H1 (cell line): ENCODE measurements at regions not wholly inside any gene's neighbourhood (a gene's known extent, or its start where the extent isn't known, plus 50 kb on each side); places are given as distances from the start of the nearest gene placed in this dataset.
A peak's percentile ranks its signal among the peaks of the same experiment; 100 is the strongest.

ENCODE experiments used
- CTCF ChIA-PET: fragments of 300-600 bp; sonication (Branson Sonifier 250); formaldehyde crosslinking; loops from one replicate; lab custom pipeline; 2021; ENCODE audit not compliant: partially characterized antibody; lab: Charles Lee
- POLR2A ChIA-PET: fragments of 300-600 bp; sonication (Branson Sonifier 250); formaldehyde crosslinking; loops from one replicate; lab custom pipeline; 2021; ENCODE audit warnings: inconsistent platforms; ENCODE audit not compliant: partially characterized antibody; lab: Charles Lee
- DNase-seq, 2 experiments: peaks; one replicate each; pipeline versions ENCODE4 v3.0.0 to v3.0.0-alpha.2; 2010 to 2022; ENCODE audit warnings: low spot score in 2 of 2, low read depth in 1 of 2, mixed read lengths in 1 of 2
- FAIRE-seq: peaks from 2 replicates; lab custom pipeline; 2011; peaks lifted over from hg19 to GRCh38; lab: Jason Lieb, UNC
- H2AFZ ChIP-seq: 2 replicates; pipeline ENCODE4 v1.8.1; 2012; ENCODE audit warnings: low read length, inconsistent platforms
- H2AK5ac ChIP-seq: 2 replicates; pipeline ENCODE4 v1.6.1; 2013; ENCODE audit warnings: low read depth, low read length
- H2BK120ac ChIP-seq: replicated peaks from 2 replicates; pipeline ENCODE3; 2013; ENCODE audit warnings: low read depth, low read length, inconsistent platforms
- H2BK12ac ChIP-seq: 2 replicates; pipeline ENCODE4 v1.6.1; 2013; ENCODE audit warnings: low read depth, low read length
- H2BK15ac ChIP-seq: 2 replicates; pipeline ENCODE4 v1.6.1; 2013; ENCODE audit warnings: low read length
- H2BK20ac ChIP-seq: 2 replicates; pipeline ENCODE4 v1.6.1; 2013; ENCODE audit warnings: low read length
- H2BK5ac ChIP-seq: 2 replicates; pipeline ENCODE4 v1.6.1; 2013; ENCODE audit warnings: low read depth, low read length
- H3K14ac ChIP-seq: 2 replicates; pipeline ENCODE4 v1.6.1; 2013; ENCODE audit warnings: inconsistent platforms; ENCODE audit not compliant: insufficient read length
- H3K18ac ChIP-seq: 2 replicates; pipeline ENCODE4 v1.6.1; 2013; ENCODE audit warnings: low read length; ENCODE audit errors: extremely low read depth
- H3K23ac ChIP-seq: 2 replicates; pipeline ENCODE4 v1.6.1; 2013; ENCODE audit warnings: inconsistent platforms; ENCODE audit not compliant: insufficient read length
- H3K23me2 ChIP-seq: 2 replicates; pipeline ENCODE4 v1.6.1; 2013; ENCODE audit warnings: low read depth, low read length
- H3K27ac ChIP-seq: 2 replicates; pipeline ENCODE4 v1.6.1; 2011; ENCODE audit warnings: low read depth, low read length, inconsistent platforms
- H3K27me3 ChIP-seq, 4 experiments: replicated peaks in 1 of 4; 1 replicate in 1 of 4; 2 replicates in 3 of 4; pipeline versions ENCODE4 v1.6.1 to v1.8.1; 2011 to 2013; ENCODE audit warnings: low read length in 3 of 4, mild to moderate bottlenecking in 3 of 4, inconsistent platforms in 2 of 4, mixed read lengths in 2 of 4, moderate library complexity in 1 of 4; ENCODE audit not compliant: control insufficient read depth in 3 of 4, insufficient read depth in 3 of 4; ENCODE audit errors: extremely low read depth in 1 of 4
- H3K36me3 ChIP-seq, 4 experiments: 2 replicates each; pipeline versions ENCODE4 v1.6.1 to v1.8.1; 2011 to 2013; ENCODE audit warnings: mild to moderate bottlenecking in 4 of 4, low read length in 3 of 4, moderate library complexity in 2 of 4, control low read depth in 1 of 4, inconsistent platforms in 1 of 4; ENCODE audit not compliant: insufficient read depth in 4 of 4, control insufficient read depth in 2 of 4
- H3K4ac ChIP-seq: replicated peaks from 2 replicates; pipeline ENCODE3; 2013; ENCODE audit warnings: low read length, low read depth, mixed read lengths, inconsistent platforms; ENCODE audit not compliant: insufficient read length
- H3K4me1 ChIP-seq, 4 experiments: replicated peaks in 1 of 4; 1 replicate in 1 of 4; 2 replicates in 3 of 4; pipeline versions ENCODE4 v1.6.1 to v1.8.1; 2011 to 2013; ENCODE audit warnings: low read length in 3 of 4, inconsistent platforms in 2 of 4, mixed read lengths in 1 of 4; ENCODE audit not compliant: insufficient read depth in 4 of 4, control insufficient read depth in 3 of 4
- H3K4me2 ChIP-seq, 2 experiments: 2 replicates each; pipeline versions ENCODE4 v1.6.1 to v1.8.1; 2011 to 2013; ENCODE audit warnings: low read depth in 2 of 2, low read length in 2 of 2, control low read depth in 1 of 2, inconsistent platforms in 1 of 2, mild to moderate bottlenecking in 1 of 2; ENCODE audit not compliant: insufficient read depth in 1 of 2
- H3K4me3 ChIP-seq, 4 experiments: fragments of 200-600, 300-600 bp in 1 of 4; sonication (generic), shearing (Covaris generic), sonication (Bioruptor Twin) in 1 of 4; 2 replicates each; pipeline versions ENCODE4 v1.5.1 to v1.8.1; 2011 to 2016; ENCODE audit warnings: low read length in 4 of 4, low read depth in 3 of 4, control low read depth in 2 of 4, inconsistent platforms in 2 of 4, mild to moderate bottlenecking in 2 of 4, mixed read lengths in 1 of 4, moderate library complexity in 1 of 4; ENCODE audit not compliant: insufficient read depth in 2 of 4; ENCODE audit errors: extremely low read depth in 1 of 4
- H3K56ac ChIP-seq: replicated peaks from 2 replicates; pipeline ENCODE3; 2013; ENCODE audit warnings: low read depth, mild to moderate bottlenecking, mixed read lengths, low read length, inconsistent platforms; ENCODE audit not compliant: insufficient read length
- H3K79me1 ChIP-seq: 2 replicates; pipeline ENCODE4 v1.6.1; 2013; ENCODE audit warnings: low read depth, low read length, control low read depth
- H3K79me2 ChIP-seq, 2 experiments: 2 replicates each; pipeline versions ENCODE4 v1.6.1 to v1.8.1; 2012 to 2013; ENCODE audit warnings: low read length in 2 of 2, mild to moderate bottlenecking in 2 of 2, inconsistent platforms in 1 of 2; ENCODE audit not compliant: insufficient read depth in 2 of 2, control insufficient read depth in 1 of 2
- H3K9ac ChIP-seq, 4 experiments: replicated peaks in 1 of 4; 1 replicate in 1 of 4; 2 replicates in 3 of 4; pipeline versions ENCODE4 v1.6.1 to v1.8.1; 2011 to 2013; ENCODE audit warnings: low read depth in 3 of 4, low read length in 3 of 4, control low read depth in 2 of 4, mild to moderate bottlenecking in 2 of 4, moderate library complexity in 2 of 4, inconsistent platforms in 1 of 4; ENCODE audit errors: extremely low read depth in 1 of 4
- H3K9me3 ChIP-seq, 2 experiments: 2 replicates each; pipeline versions ENCODE4 v1.6.1 to v1.8.1; 2012 to 2013; ENCODE audit warnings: mild to moderate bottlenecking in 2 of 2, moderate library complexity in 2 of 2, control low read depth in 1 of 2, inconsistent platforms in 1 of 2, low read depth in 1 of 2, low read length in 1 of 2, mixed read lengths in 1 of 2; ENCODE audit not compliant: insufficient read depth in 2 of 2
- H4K20me1 ChIP-seq, 2 experiments: replicated peaks in 1 of 2; 2 replicates each; pipeline versions ENCODE3 to v1.8.1; 2011 to 2013; ENCODE audit warnings: inconsistent platforms in 2 of 2, low read length in 2 of 2, mild to moderate bottlenecking in 1 of 2; ENCODE audit not compliant: insufficient read depth in 2 of 2, control insufficient read depth in 1 of 2
- H4K5ac ChIP-seq: 2 replicates; pipeline ENCODE4 v1.6.1; 2013; ENCODE audit warnings: low read length, low read depth, mixed read lengths, inconsistent platforms; ENCODE audit not compliant: insufficient read length
- H4K8ac ChIP-seq: 2 replicates; pipeline ENCODE4 v1.8.0; 2013; ENCODE audit warnings: mild to moderate bottlenecking, moderate library complexity, low read length, inconsistent platforms; ENCODE audit not compliant: insufficient read depth; ENCODE audit errors: extremely low read depth
- H4K91ac ChIP-seq: replicated peaks from 2 replicates; pipeline ENCODE3; 2013; ENCODE audit warnings: low read length, mixed read lengths, inconsistent platforms; ENCODE audit not compliant: insufficient read length
- CHD2 ChIP-seq: IDR thresholded peaks from 2 replicates; pipeline ENCODE4 v1.6.1; 2012; ENCODE audit warnings: low read length, improper control_type of control experiment
- RAD21 ChIP-seq, 2 experiments: IDR thresholded peaks in 1 of 2; conservative IDR thresholded peaks in 1 of 2; 2 replicates each; pipeline ENCODE4 v1.6.1; 2011; ENCODE audit warnings: low read depth in 2 of 2, low read length in 2 of 2, improper control_type of control experiment in 1 of 2, inconsistent platforms in 1 of 2, mild to moderate bottlenecking in 1 of 2, moderate library complexity in 1 of 2
- WGBS, 2 experiments: shearing (Covaris generic) in 1 of 2; methylation state at CpG; one replicate each; pipeline versions ENCODE4 v1.1.6 to v1.1.7; 2013 to 2015; ENCODE audit warnings: low lambda C conversion rate in 2 of 2, mixed read lengths in 2 of 2, inconsistent platforms in 1 of 2, low coverage in 1 of 2, missing lambda C conversion rate in 1 of 2; ENCODE audit not compliant: insufficient replicate concordance in 2 of 2, insufficient coverage in 1 of 2, insufficient read length in 1 of 2; ENCODE audit errors: extremely low coverage in 1 of 2, missing lambda C conversion rate in 1 of 2; 5-methylcytosine and 5-hydroxymethylcytosine counted together
- TF ChIP-seq, protein P1 (sequence below), 3 experiments: IDR thresholded peaks; 1 replicate in 2 of 3; 2 replicates in 1 of 3; pipeline versions ENCODE4 v1.5.1 to v1.6.1; 2011; ENCODE audit warnings: low read length in 3 of 3, mild to moderate bottlenecking in 3 of 3, inconsistent platforms in 2 of 3, low read depth in 1 of 3, moderate library complexity in 1 of 3; ENCODE audit not compliant: insufficient read depth in 1 of 3; ENCODE audit errors: control extremely low read depth in 1 of 3

GRCh38 chr10:63720072-63720537 is 198.9 kb downstream of the REEP3 start:
- no peak overlapping the region for H3K56ac ChIP-seq
- H3K9ac ChIP-seq = no peak overlapping the region
- no peak overlapping the region for H3K18ac ChIP-seq
- peaks cover 0 to 11% (median 3%) of the 10 kb centered on the region in 4 experiments; a peak in 3 of 7 replicates for H3K4me1 ChIP-seq
- H2BK12ac ChIP-seq = no peak overlapping the region
- no peak overlapping the region for H3K4ac ChIP-seq
- CTCF ChIA-PET = interaction anchor here (0.5 to 6.8 kb wide), 82 partner anchors 8 to 1352 kb away, joined by 3 to 68 read pairs (median 4); partner anchors contain the start of gene REEP3
- POLR2A ChIA-PET = interaction anchor here (0.8 to 5.0 kb wide), 4 partner anchors 90 to 540 kb away, joined by 3 to 34 read pairs (median 4); partner anchors contain the start of gene REEP3
- no peak overlapping the region for H2BK20ac ChIP-seq
- no peak overlapping the region for H3K23ac ChIP-seq
- H4K91ac ChIP-seq = no peak overlapping the region
- H4K5ac ChIP-seq = no peak overlapping the region
- no peak overlapping the region for H4K8ac ChIP-seq
- no peaks in the 10 kb centered on the region for H3K79me1 ChIP-seq
- no peak overlapping the region for H2BK5ac ChIP-seq
- H2BK15ac ChIP-seq = no peak overlapping the region
- no peak overlapping the region for H3K4me2 ChIP-seq
- H3K14ac ChIP-seq = no peak overlapping the region
- no peak overlapping the region for H2BK120ac ChIP-seq
- no peaks in the 10 kb centered on the region for H3K27me3 ChIP-seq
- DNase-seq = peak in 1 of 2 experiments; percentile 71
- H2AK5ac ChIP-seq = no peak overlapping the region
- no peak overlapping the region for H2AFZ ChIP-seq
- WGBS, 2 experiments = 28% methylated on average over 6 of the region's 6 CpGs; no CpG with 5 or more reads in 1 of the 2 experiments
- H3K79me2 ChIP-seq = no peaks in the 10 kb centered on the region
- peak; percentile 79 for FAIRE-seq
- no peaks in the 10 kb centered on the region for H3K23me2 ChIP-seq
- H3K9me3 ChIP-seq = no peaks in the 10 kb centered on the region
- no peaks in the 10 kb centered on the region for H3K36me3 ChIP-seq
- H3K27ac ChIP-seq = no peak overlapping the region
- H4K20me1 ChIP-seq = no peaks in the 10 kb centered on the region
- H3K4me3 ChIP-seq = no peak overlapping the region
- TF ChIP-seq CHD2 = no peak
- TF ChIP-seq RAD21 (IDR thresholded peaks at IDR 0.05 in 1 of 2, conservative IDR thresholded peaks at IDR 0.05 in 1 of 2; ENCODE audit: low read depth in 2 of 2, low read length in 2 of 2) = peak; percentile 92 to 95
- TF ChIP-seq, protein P1, sequence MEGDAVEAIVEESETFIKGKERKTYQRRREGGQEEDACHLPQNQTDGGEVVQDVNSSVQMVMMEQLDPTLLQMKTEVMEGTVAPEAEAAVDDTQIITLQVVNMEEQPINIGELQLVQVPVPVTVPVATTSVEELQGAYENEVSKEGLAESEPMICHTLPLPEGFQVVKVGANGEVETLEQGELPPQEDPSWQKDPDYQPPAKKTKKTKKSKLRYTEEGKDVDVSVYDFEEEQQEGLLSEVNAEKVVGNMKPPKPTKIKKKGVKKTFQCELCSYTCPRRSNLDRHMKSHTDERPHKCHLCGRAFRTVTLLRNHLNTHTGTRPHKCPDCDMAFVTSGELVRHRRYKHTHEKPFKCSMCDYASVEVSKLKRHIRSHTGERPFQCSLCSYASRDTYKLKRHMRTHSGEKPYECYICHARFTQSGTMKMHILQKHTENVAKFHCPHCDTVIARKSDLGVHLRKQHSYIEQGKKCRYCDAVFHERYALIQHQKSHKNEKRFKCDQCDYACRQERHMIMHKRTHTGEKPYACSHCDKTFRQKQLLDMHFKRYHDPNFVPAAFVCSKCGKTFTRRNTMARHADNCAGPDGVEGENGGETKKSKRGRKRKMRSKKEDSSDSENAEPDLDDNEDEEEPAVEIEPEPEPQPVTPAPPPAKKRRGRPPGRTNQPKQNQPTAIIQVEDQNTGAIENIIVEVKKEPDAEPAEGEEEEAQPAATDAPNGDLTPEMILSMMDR (IDR thresholded peaks at IDR 0.05; ENCODE audit: control extremely low read depth in 1 of 3, insufficient read depth in 1 of 3, low read depth in 1 of 3, low read length in 3 of 3) = peak in 2 of 3 experiments; percentile 76 to 84; a peak in 3 of 4 replicates
